HUDEP-2 (cell line): ENCODE measurements at regions not wholly inside any gene's neighbourhood (a gene's known extent, or its start where the extent isn't known, plus 50 kb on each side); places are given as distances from the start of the nearest gene placed in this dataset.
"Not testable (repeated sequence)": the region's sequence is repeated elsewhere in the genome, so short reads cannot be mapped to it uniquely, and the experiment has no call there.

Source experiments
- DNase-seq, 76 experiments: peaks; one replicate each; lab custom pipeline; 2025; ENCODE audit not compliant: unreplicated experiment in 76 of 76; lab: John Stamatoyannopoulos, UW

GRCh38 chr13:44628826-44629225, 52.7 kb upstream of the TSC22D1 start:
- not testable (repeated sequence) for DNase-seq

GRCh38 chr13:44627441-44627840, 51.3 kb upstream of the TSC22D1 start:
- DNase-seq, result no peak

GRCh38 chr13:44626176-44626575, 50.0 kb upstream of the TSC22D1 start:
- DNase-seq, result no peak
